ENCODE measurements at regions not wholly inside any gene's neighbourhood (a gene's known extent, or its start where the extent isn't known, plus 50 kb on each side); places are given as distances from the start of the nearest gene placed in this dataset.

- TF ChIP-seq CTCF (IDR thresholded peaks at IDR 0.05; ENCODE audit: unreplicated experiment), result no peak
- CTCF ChIA-PET, result no interaction called here
- Mint-ChIP-seq H3K9me3 (ENCODE audit: low read depth, unreplicated experiment) (peaks cover 2% of the 10 kb centered on the region), H3K36me3 (ENCODE audit: insufficient read depth, unreplicated experiment) (no peaks in the 10 kb centered on the region), H3K4me3 (ENCODE audit: low read depth, unreplicated experiment) (no peak overlapping the region), H3K4me1 (ENCODE audit: low read depth, unreplicated experiment) (peaks cover 51% of the 10 kb centered on the region), H3K27me3 (ENCODE audit: unreplicated experiment) (no peaks in the 10 kb centered on the region), H3K27ac (ENCODE audit: unreplicated experiment) (no peak overlapping the region)
- no peak for DNase-seq
- no TSS peak for BruUV-seq (replicated peaks)
- intact Hi-C loops (cut with micrococcal nuclease; ENCODE audit: unreplicated experiment), result no loop called here
Observed at GRCh38 chr1:87715471-87715870, 386.8 kb downstream of the LMO4 start.

GRCh38 chr1:87717157-87717670, 388.5 kb downstream of the LMO4 start:
- BruUV-seq (replicated peaks), result no TSS peak
- no peak for DNase-seq
- CTCF ChIA-PET, result interaction anchor here (0.6 kb wide), 1 partner anchor 374 kb away, joined by 3 read pairs; no protein-coding TSS in a partner anchor
- TF ChIP-seq CTCF (IDR thresholded peaks at IDR 0.05; ENCODE audit: unreplicated experiment), result no peak
- intact Hi-C loops (cut with micrococcal nuclease; ENCODE audit: unreplicated experiment), result no loop called here
- H3K27me3 Mint-ChIP-seq (ENCODE audit: unreplicated experiment), result no peaks in the 10 kb centered on the region
- H3K36me3 Mint-ChIP-seq (ENCODE audit: insufficient read depth, unreplicated experiment), result no peaks in the 10 kb centered on the region
- no peak overlapping the region for H3K4me3 Mint-ChIP-seq (ENCODE audit: low read depth, unreplicated experiment)
- H3K9me3 Mint-ChIP-seq (ENCODE audit: low read depth, unreplicated experiment), result peaks cover 2% of the 10 kb centered on the region
- no peak overlapping the region for H3K27ac Mint-ChIP-seq (ENCODE audit: unreplicated experiment)
- peaks cover 41% of the 10 kb centered on the region for H3K4me1 Mint-ChIP-seq (ENCODE audit: low read depth, unreplicated experiment)

- Mint-ChIP-seq H3K4me1 (ENCODE audit: low read depth, unreplicated experiment) (peaks cover 31% of the 10 kb centered on the region), H3K27ac (ENCODE audit: unreplicated experiment) (no peak overlapping the region), H3K4me3 (ENCODE audit: low read depth, unreplicated experiment) (no peak overlapping the region), H3K36me3 (ENCODE audit: insufficient read depth, unreplicated experiment) (no peaks in the 10 kb centered on the region), H3K9me3 (ENCODE audit: low read depth, unreplicated experiment) (peaks cover 2% of the 10 kb centered on the region), H3K27me3 (ENCODE audit: unreplicated experiment) (no peaks in the 10 kb centered on the region)
- no TSS peak for BruUV-seq (replicated peaks)
- intact Hi-C loops (cut with micrococcal nuclease; ENCODE audit: unreplicated experiment), result no loop called here
- no peak for DNase-seq
- CTCF ChIA-PET, result interaction anchor here (0.6 kb wide), 1 partner anchor 375 kb away, joined by 3 read pairs; no protein-coding TSS in a partner anchor
- no peak for TF ChIP-seq CTCF (IDR thresholded peaks at IDR 0.05; ENCODE audit: unreplicated experiment)
Observed at GRCh38 chr1:87718241-87718950, 389.7 kb downstream of the LMO4 start.

- TF ChIP-seq CTCF (IDR thresholded peaks at IDR 0.05; ENCODE audit: unreplicated experiment), result no peak
- CTCF ChIA-PET, result no interaction called here
- Mint-ChIP-seq H3K9me3 (ENCODE audit: low read depth, unreplicated experiment) (peaks cover 2% of the 10 kb centered on the region), H3K4me3 (ENCODE audit: low read depth, unreplicated experiment) (no peak overlapping the region), H3K27ac (ENCODE audit: unreplicated experiment) (no peak overlapping the region), H3K4me1 (ENCODE audit: low read depth, unreplicated experiment) (peaks cover 31% of the 10 kb centered on the region), H3K36me3 (ENCODE audit: insufficient read depth, unreplicated experiment) (no peaks in the 10 kb centered on the region), H3K27me3 (ENCODE audit: unreplicated experiment) (no peaks in the 10 kb centered on the region)
- no TSS peak for BruUV-seq (replicated peaks)
- DNase-seq, result no peak
- intact Hi-C loops (cut with micrococcal nuclease; ENCODE audit: unreplicated experiment), result no loop called here
Observed at GRCh38 chr1:87719658-87720057, 391.0 kb downstream of the LMO4 start.
